K562 (cell line): ENCODE measurements at regions not wholly inside any gene's neighbourhood (a gene's known extent, or its start where the extent isn't known, plus 50 kb on each side); places are given as distances from the start of the nearest gene placed in this dataset.

Experiments
- ATAC-seq: fragments of 200-7000 bp; cut with Tn5 transposase; 3 replicates; pipeline ENCODE4 v1.9.1; 2020; ENCODE audit warnings: moderate library complexity
- BruUV-seq: library from RNA; stranded (reverse); fragments of 400-500 nt; replicated peaks from 2 replicates; lab custom pipeline; 2021; lab: Mats Ljungman, UMichigan
- CTCF ChIA-PET: fragments of 300-600 bp; formaldehyde crosslinking; extraction: SDS; loops from one replicate; lab custom pipeline; 2021; ENCODE audit warnings: low intra/inter-chr PET ratio; lab: Yijun Ruan, JAX
- POLR2A ChIA-PET: fragments of 300-600, 350-650 bp; sonication (Branson Sonifier 250); formaldehyde crosslinking; extraction: SDS; loops from one replicate; lab custom pipeline; 2021; ENCODE audit warnings: antibody characterized with exemption, inconsistent platforms; lab: Yijun Ruan, JAX
- DNase-seq, 4 experiments: peaks; one replicate each; pipeline versions ENCODE4 v3.0.0 to v3.0.0-alpha.2; 2011 to 2018; ENCODE audit warnings: low spot score in 3 of 4, mixed read lengths in 3 of 4; ENCODE audit errors: extremely low read depth in 1 of 4
- FAIRE-seq: peaks from 2 replicates; lab custom pipeline; 2011; peaks lifted over from hg19 to GRCh38; lab: Jason Lieb, UNC
- H2AFZ ChIP-seq: 2 replicates; pipeline ENCODE4 v1.6.0; 2011; ENCODE audit warnings: low read depth, low read length, control low read depth, inconsistent platforms
- H3K27ac ChIP-seq: fragments of 200-600 bp; 3 replicates; pipeline ENCODE4 v1.8.0; 2011; ENCODE audit warnings: low read depth, mild to moderate bottlenecking, control low read depth, inconsistent platforms, low read length, moderate library complexity, mixed read lengths; ENCODE audit errors: extremely low read depth
- H3K27me3 ChIP-seq, 2 experiments: fragments of 300-600 bp in 1 of 2; 2 replicates in 1 of 2; 3 replicates in 1 of 2; pipeline versions ENCODE4 v1.6.0 to v1.8.0; 2011; ENCODE audit warnings: inconsistent platforms in 2 of 2, low read length in 2 of 2, mild to moderate bottlenecking in 1 of 2, mixed read lengths in 1 of 2, moderate library complexity in 1 of 2; ENCODE audit not compliant: control insufficient read depth in 2 of 2, insufficient read depth in 2 of 2
- H3K36me3 ChIP-seq: fragments of 300-600 bp; 3 replicates; pipeline ENCODE4 v1.8.0; 2011; ENCODE audit warnings: mild to moderate bottlenecking, low read length, inconsistent platforms; ENCODE audit not compliant: control insufficient read depth, insufficient read depth
- H3K4me1 ChIP-seq, 2 experiments: fragments of 200-600 bp in 1 of 2; replicated peaks in 1 of 2; 2 replicates in 1 of 2; 3 replicates in 1 of 2; pipeline versions ENCODE4 v1.5.1 to v1.8.0; 2011; ENCODE audit warnings: inconsistent platforms in 2 of 2, low read length in 2 of 2, mild to moderate bottlenecking in 1 of 2, mixed read lengths in 1 of 2, moderate library complexity in 1 of 2; ENCODE audit not compliant: control insufficient read depth in 2 of 2, insufficient read depth in 2 of 2
- H3K4me2 ChIP-seq: 2 replicates; pipeline ENCODE4 v1.6.1; 2011; ENCODE audit warnings: low read length, control low read depth, inconsistent platforms, mixed read lengths; ENCODE audit not compliant: insufficient read depth
- H3K4me3 ChIP-seq: fragments of 200-600 bp; sonication (generic), shearing (Covaris generic); 2 replicates; pipeline ENCODE4 v1.5.1; 2016; ENCODE audit warnings: control low read depth, inconsistent platforms
- H3K79me2 ChIP-seq: fragments of 200-600 bp; 3 replicates; pipeline ENCODE4 v1.8.0; 2011; ENCODE audit warnings: low read length, inconsistent platforms; ENCODE audit not compliant: control insufficient read depth, insufficient read depth
- H3K9ac ChIP-seq, 2 experiments: 2 replicates each; pipeline versions ENCODE4 v1.6.0 to v1.6.1; 2011; ENCODE audit warnings: low read depth in 2 of 2, low read length in 2 of 2, control low read depth in 1 of 2, inconsistent platforms in 1 of 2, mild to moderate bottlenecking in 1 of 2, mixed read lengths in 1 of 2; ENCODE audit not compliant: insufficient read depth in 1 of 2
- H3K9me1 ChIP-seq: one replicate; pipeline ENCODE4 v1.6.0; 2011; ENCODE audit warnings: inconsistent platforms, mild to moderate bottlenecking, low read length, moderate library complexity; ENCODE audit not compliant: control insufficient read depth, insufficient read depth
- H3K9me3 ChIP-seq: replicated peaks from 2 replicates; pipeline ENCODE4 v1.5.1; 2011; ENCODE audit warnings: low read depth, low read length, inconsistent platforms; ENCODE audit not compliant: control insufficient read depth, insufficient read depth
- H4K20me1 ChIP-seq: replicated peaks from 2 replicates; pipeline ENCODE4 v1.6.1; 2011; ENCODE audit warnings: low read length, inconsistent platforms, mixed read lengths; ENCODE audit not compliant: control insufficient read depth, insufficient read depth
- BHLHE40 ChIP-seq: IDR thresholded peaks from 2 replicates; pipeline ENCODE4 v1.6.1; 2011; ENCODE audit warnings: low read length, improper control_type of control experiment
- CAMTA2 ChIP-seq: fragments of 250-450 bp; sonication (Bioruptor Pico); conservative IDR thresholded peaks from 2 replicates; pipeline ENCODE4 v1.5.1; 2022
- CBFA2T3 ChIP-seq: fragments of 450-650 bp; IDR thresholded peaks from 2 replicates; pipeline ENCODE4 v1.6.1; 2017
- CBX5 ChIP-seq: IDR thresholded peaks from 2 replicates; pipeline ENCODE4 v1.6.1; 2014; ENCODE audit warnings: low read depth, borderline replicate concordance
- CEBPG ChIP-seq, 3 experiments: fragments of 200-800 bp in 1 of 3; sonication (Bioruptor generic) in 1 of 3; sonication (generic) in 1 of 3; formaldehyde crosslinking in 1 of 3; IDR thresholded peaks in 2 of 3; conservative IDR thresholded peaks in 1 of 3; 2 replicates each; pipeline versions ENCODE4 v1.6.1 to v1.8.0; 2016 to 2022; ENCODE audit warnings: missing compliant biosample characterization in 2 of 3, missing genetic modification characterization in 2 of 3, mild to moderate bottlenecking in 1 of 3, missing genetic modification reagents in 1 of 3
- MCM2 ChIP-seq: fragments of 450-650 bp; IDR thresholded peaks from 2 replicates; pipeline ENCODE4 v1.6.1; 2017; ENCODE audit warnings: low read depth, mild to moderate bottlenecking
- NFRKB ChIP-seq: fragments of 450-650 bp; IDR thresholded peaks from 2 replicates; pipeline ENCODE4 v1.6.1; 2016; ENCODE audit warnings: low read depth
- RBM15 ChIP-seq: fragments of 200-400 bp; formaldehyde crosslinking; IDR thresholded peaks from 2 replicates; pipeline ENCODE4 v1.6.1; 2018; ENCODE audit warnings: mild to moderate bottlenecking, low read length, moderate library complexity; ENCODE audit not compliant: insufficient read depth
- ZFP36 ChIP-seq: fragments of 150-350 bp; IDR thresholded peaks from 2 replicates; pipeline ENCODE4 v1.6.1; 2018; ENCODE audit warnings: low read length, low read depth; ENCODE audit not compliant: partially characterized antibody
- ZNF165 ChIP-seq: fragments of 250-450 bp; sonication (Bioruptor Pico); IDR thresholded peaks from 2 replicates; pipeline ENCODE4 v1.4.0; 2020; ENCODE audit warnings: borderline replicate concordance
- ZNF239 ChIP-seq: fragments of 250-450 bp; sonication (Bioruptor Pico); IDR thresholded peaks from 2 replicates; pipeline ENCODE4 v1.4.0; 2020; ENCODE audit warnings: mild to moderate bottlenecking
- ZNF311 ChIP-seq: fragments of 250-450 bp; sonication (Bioruptor Pico); IDR thresholded peaks from 2 replicates; pipeline ENCODE4 v1.4.0; 2020; ENCODE audit warnings: mild to moderate bottlenecking, moderate library complexity
- ZNF354B ChIP-seq: fragments of 250-450 bp; sonication (Bioruptor Pico); IDR thresholded peaks from 2 replicates; pipeline ENCODE4 v1.4.0; 2020
- ZNF780A ChIP-seq: fragments of 250-450 bp; sonication (Bioruptor Pico); IDR thresholded peaks from 2 replicates; pipeline ENCODE4 v1.5.0; 2021; ENCODE audit warnings: mild to moderate bottlenecking
- WGBS: fragments of 100-300 bp; shearing (Covaris generic); methylation state at CpG from one replicate; pipeline ENCODE4 v1.1.6; 2016; ENCODE audit warnings: low coverage, mixed read lengths; ENCODE audit not compliant: insufficient coverage; ENCODE audit errors: missing lambda C conversion rate; 5-methylcytosine and 5-hydroxymethylcytosine counted together
- in situ Hi-C: fragments of 300-500 bp; cut with MboI; formaldehyde crosslinking; loops from 4 replicates; pipeline ENCODE4 v1.15.0; 2018; ENCODE audit warnings: inconsistent platforms, mixed read lengths
- intact Hi-C: fragments of 100-400 bp; cut with micrococcal nuclease; formaldehyde crosslinking; loops from 2 replicates; pipeline ENCODE4 v1.14.2; 2022
- TF ChIP-seq, protein P1 (sequence below): IDR thresholded peaks from 3 replicates; pipeline ENCODE4 v1.6.1; 2011; ENCODE audit warnings: borderline replicate concordance, mild to moderate bottlenecking; ENCODE audit not compliant: insufficient read length, insufficient read depth
- TF ChIP-seq, protein P2 (sequence below): fragments of 250-450 bp; sonication (Bioruptor Pico); IDR thresholded peaks from 2 replicates; pipeline ENCODE4 v1.5.0; 2022; ENCODE audit warnings: mild to moderate bottlenecking
- TF ChIP-seq, protein P3 (sequence below): fragments of 250-450 bp; sonication (Bioruptor Pico); IDR thresholded peaks from 2 replicates; pipeline ENCODE4 v1.6.1; 2021; ENCODE audit warnings: mild to moderate bottlenecking
- TF ChIP-seq, protein P4 (sequence below): IDR thresholded peaks from 2 replicates; pipeline ENCODE4 v1.6.1; 2014; ENCODE audit warnings: antibody characterized with exemption

DNA sequence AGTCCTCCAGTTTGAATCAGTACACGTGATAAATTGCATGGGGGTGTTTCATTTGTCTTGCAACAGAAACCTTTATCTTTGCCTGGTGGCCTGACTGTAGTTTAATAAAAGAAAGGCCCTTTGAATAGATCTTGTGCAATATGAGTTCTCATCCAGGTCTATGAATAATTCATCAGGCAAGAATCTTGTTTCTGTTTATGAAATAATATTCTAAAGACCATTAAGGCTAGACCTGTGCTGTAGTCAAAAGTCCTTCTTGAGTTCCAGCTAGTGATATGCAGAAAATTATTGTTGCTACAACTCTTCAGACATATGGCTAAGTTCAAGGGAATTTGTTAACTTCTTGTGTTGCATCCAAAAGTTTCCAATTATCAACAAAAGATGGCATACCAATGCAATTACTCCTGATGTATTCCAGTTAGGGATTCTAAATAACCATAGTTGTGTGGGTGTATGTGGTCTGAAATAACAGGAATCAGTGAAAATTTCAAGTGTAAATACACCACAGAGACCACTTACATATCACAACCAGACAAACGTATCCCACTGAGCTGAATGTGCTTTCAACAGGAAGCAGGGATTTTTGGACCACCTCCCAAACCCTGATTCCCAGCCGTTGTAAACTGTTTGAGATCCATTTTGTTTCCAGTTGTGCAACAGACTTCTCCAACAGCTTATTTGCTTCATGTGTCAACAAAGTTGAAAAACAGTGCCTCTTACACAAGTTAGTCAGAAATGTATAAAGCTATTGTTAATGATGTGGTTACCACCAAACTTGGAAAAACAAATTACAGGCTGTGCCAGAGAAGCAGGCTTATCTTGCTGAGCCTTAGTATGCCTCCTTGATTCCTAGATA lies 54.7 kb upstream of the BICC1 start:
- H3K9ac ChIP-seq: no peak overlapping the region
- no peak overlapping the region for H3K27ac ChIP-seq
- intact Hi-C loops (no loop called here), in situ Hi-C loops (no loop called here)
- TF ChIP-seq CAMTA2 (CRISPR knock-in tag) (no peak), ZNF780A (CRISPR knock-in tag) (no peak), ZNF165 (no peak), ZNF239 (no peak), ZFP36 (no peak), ZNF311 (no peak), CBFA2T3 (no peak), CBX5 (no peak), MCM2 (no peak), CEBPG (CRISPR knock-in tag; IDR thresholded peaks at IDR 0.05) (no peak), CEBPG (tag; conservative IDR thresholded peaks at IDR 0.05 in 1 of 2, IDR thresholded peaks at IDR 0.05 in 1 of 2) (no peak), RBM15 (no peak), ZNF354B (CRISPR knock-in tag) (no peak), BHLHE40 (no peak), NFRKB (no peak)
- TF ChIP-seq, protein P1, sequence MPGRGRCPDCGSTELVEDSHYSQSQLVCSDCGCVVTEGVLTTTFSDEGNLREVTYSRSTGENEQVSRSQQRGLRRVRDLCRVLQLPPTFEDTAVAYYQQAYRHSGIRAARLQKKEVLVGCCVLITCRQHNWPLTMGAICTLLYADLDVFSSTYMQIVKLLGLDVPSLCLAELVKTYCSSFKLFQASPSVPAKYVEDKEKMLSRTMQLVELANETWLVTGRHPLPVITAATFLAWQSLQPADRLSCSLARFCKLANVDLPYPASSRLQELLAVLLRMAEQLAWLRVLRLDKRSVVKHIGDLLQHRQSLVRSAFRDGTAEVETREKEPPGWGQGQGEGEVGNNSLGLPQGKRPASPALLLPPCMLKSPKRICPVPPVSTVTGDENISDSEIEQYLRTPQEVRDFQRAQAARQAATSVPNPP: no peak
- TF ChIP-seq, protein P2, sequence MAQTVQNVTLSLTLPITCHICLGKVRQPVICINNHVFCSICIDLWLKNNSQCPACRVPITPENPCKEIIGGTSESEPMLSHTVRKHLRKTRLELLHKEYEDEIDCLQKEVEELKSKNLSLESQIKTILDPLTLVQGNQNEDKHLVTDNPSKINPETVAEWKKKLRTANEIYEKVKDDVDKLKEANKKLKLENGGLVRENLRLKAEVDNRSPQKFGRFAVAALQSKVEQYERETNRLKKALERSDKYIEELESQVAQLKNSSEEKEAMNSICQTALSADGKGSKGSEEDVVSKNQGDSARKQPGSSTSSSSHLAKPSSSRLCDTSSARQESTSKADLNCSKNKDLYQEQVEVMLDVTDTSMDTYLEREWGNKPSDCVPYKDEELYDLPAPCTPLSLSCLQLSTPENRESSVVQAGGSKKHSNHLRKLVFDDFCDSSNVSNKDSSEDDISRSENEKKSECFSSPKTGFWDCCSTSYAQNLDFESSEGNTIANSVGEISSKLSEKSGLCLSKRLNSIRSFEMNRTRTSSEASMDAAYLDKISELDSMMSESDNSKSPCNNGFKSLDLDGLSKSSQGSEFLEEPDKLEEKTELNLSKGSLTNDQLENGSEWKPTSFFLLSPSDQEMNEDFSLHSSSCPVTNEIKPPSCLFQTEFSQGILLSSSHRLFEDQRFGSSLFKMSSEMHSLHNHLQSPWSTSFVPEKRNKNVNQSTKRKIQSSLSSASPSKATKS: no peak
- TF ChIP-seq, protein P3, sequence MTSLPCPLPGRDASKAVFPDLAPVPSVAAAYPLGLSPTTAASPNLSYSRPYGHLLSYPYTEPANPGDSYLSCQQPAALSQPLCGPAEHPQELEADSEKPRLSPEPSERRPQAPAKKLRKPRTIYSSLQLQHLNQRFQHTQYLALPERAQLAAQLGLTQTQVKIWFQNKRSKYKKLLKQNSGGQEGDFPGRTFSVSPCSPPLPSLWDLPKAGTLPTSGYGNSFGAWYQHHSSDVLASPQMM (CRISPR knock-in tag): no peak
- TF ChIP-seq, protein P4, sequence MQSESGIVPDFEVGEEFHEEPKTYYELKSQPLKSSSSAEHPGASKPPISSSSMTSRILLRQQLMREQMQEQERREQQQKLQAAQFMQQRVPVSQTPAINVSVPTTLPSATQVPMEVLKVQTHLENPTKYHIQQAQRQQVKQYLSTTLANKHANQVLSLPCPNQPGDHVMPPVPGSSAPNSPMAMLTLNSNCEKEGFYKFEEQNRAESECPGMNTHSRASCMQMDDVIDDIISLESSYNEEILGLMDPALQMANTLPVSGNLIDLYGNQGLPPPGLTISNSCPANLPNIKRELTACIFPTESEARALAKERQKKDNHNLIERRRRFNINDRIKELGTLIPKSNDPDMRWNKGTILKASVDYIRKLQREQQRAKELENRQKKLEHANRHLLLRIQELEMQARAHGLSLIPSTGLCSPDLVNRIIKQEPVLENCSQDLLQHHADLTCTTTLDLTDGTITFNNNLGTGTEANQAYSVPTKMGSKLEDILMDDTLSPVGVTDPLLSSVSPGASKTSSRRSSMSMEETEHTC: no peak
- no peak overlapping the region for H3K4me3 ChIP-seq
- H3K4me2 ChIP-seq: no peak overlapping the region
- ChIA-PET CTCF (no interaction called here), POLR2A (interaction anchor here (1.0 kb wide), 1 partner anchor 8 kb away, joined by 4 read pairs; no protein-coding TSS in a partner anchor)
- H3K4me1 ChIP-seq: no peaks in the 10 kb centered on the region
- no peaks in the 10 kb centered on the region for H3K9me1 ChIP-seq
- H3K79me2 ChIP-seq: no peaks in the 10 kb centered on the region
- ATAC-seq (no peak), DNase-seq (no peak), FAIRE-seq (no peak)
- no peaks in the 10 kb centered on the region for H3K27me3 ChIP-seq
- BruUV-seq: no TSS peak
- no peak overlapping the region for H2AFZ ChIP-seq
- H3K9me3 ChIP-seq: no peaks in the 10 kb centered on the region
- H3K36me3 ChIP-seq: no peaks in the 10 kb centered on the region
- no peaks in the 10 kb centered on the region for H4K20me1 ChIP-seq
- WGBS: 0% methylated on average over 3 of the region's 3 CpGs
